Umbilical cord (tissue), 1 donor: ENCODE measurements at regions not wholly inside any gene's neighbourhood (a gene's known extent, or its start where the extent isn't known, plus 50 kb on each side); places are given as distances from the start of the nearest gene placed in this dataset.
"Not testable (repeated sequence)": the region's sequence is repeated elsewhere in the genome, so short reads cannot be mapped to it uniquely, and the experiment has no call there.

Source experiments
- DNase-seq: peaks from one replicate; pipeline ENCODE4 v3.0.0-alpha.2; 2015; ENCODE audit warnings: low spot score

GRCh38 chr3:197459571-197459970 is 96.2 kb downstream of the BDH1 start:
- DNase-seq, result not testable (repeated sequence)

DNA sequence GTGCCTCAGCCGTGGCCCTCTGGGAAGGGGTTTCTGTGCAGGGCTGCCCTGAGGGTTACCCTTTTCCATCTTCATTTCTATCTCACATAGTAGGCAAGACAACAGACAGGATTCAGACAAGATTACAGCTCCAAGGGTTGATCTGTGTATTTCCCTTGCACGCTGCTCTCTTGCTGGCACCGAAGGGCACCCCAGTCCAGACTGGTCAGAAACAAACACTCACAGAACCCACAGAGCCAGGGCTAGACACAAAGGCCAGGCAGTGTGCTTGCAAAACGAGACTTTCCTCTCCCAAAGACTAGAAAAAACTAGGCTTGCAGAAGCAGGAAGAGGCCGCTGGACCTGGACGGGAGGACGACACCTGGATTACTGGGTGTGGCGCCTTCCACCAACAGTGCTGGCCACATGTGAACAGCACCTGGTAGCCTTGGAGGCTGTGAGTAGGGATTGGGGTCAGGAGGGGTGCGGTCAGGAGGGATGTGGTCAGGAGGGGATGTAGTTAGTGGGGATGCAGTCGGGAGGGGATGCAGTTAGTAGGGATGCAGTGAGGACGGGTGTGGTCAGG is 96.8 kb downstream of the BDH1 start:
- no peak for DNase-seq

- no peak for DNase-seq
These were observed 97.5 kb downstream of the BDH1 start for GRCh38 chr3:197458179-197458707.

GRCh38 chr3:197456261-197457091 is 99.3 kb downstream of the BDH1 start:
- peak; percentile 91 for DNase-seq

- not testable (repeated sequence) for DNase-seq
These were observed 100.9 kb downstream of the BDH1 start for GRCh38 chr3:197454841-197455240.

GRCh38 chr3:197454014-197454413 is 101.8 kb downstream of the BDH1 start:
- DNase-seq, result no peak

- DNase-seq, result no peak
These were observed 105.0 kb downstream of the BDH1 start for GRCh38 chr3:197450810-197451209.

- no peak for DNase-seq
These were observed 105.5 kb downstream of the BDH1 start for GRCh38 chr3:197450308-197450707.

GRCh38 chr3:197449181-197449580 is 106.6 kb downstream of the BDH1 start:
- peak; percentile 44 for DNase-seq

GRCh38 chr3:197447781-197448180 is 108.0 kb downstream of the BDH1 start:
- not testable (repeated sequence) for DNase-seq

GRCh38 chr3:197447057-197447456 is 108.7 kb downstream of the BDH1 start:
- DNase-seq, result no peak

DNA sequence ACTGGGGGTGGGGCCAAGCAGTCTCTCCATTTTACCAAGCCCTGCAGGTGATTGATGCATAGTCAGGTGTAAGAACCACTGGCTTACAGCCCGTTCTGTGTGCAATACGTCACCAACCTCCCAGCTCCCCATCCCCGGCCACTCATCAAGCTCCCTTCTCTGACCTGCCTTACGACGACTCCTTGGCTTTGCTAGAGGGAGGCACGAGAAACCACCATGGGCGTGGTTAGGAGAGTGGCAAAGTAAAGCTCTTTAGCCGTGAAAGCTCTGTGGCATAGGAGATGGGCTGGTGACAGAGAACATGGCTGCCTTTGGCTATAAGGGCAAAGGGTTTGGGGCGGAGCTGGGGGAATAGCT is 109.1 kb downstream of the BDH1 start:
- no peak for DNase-seq

DNA sequence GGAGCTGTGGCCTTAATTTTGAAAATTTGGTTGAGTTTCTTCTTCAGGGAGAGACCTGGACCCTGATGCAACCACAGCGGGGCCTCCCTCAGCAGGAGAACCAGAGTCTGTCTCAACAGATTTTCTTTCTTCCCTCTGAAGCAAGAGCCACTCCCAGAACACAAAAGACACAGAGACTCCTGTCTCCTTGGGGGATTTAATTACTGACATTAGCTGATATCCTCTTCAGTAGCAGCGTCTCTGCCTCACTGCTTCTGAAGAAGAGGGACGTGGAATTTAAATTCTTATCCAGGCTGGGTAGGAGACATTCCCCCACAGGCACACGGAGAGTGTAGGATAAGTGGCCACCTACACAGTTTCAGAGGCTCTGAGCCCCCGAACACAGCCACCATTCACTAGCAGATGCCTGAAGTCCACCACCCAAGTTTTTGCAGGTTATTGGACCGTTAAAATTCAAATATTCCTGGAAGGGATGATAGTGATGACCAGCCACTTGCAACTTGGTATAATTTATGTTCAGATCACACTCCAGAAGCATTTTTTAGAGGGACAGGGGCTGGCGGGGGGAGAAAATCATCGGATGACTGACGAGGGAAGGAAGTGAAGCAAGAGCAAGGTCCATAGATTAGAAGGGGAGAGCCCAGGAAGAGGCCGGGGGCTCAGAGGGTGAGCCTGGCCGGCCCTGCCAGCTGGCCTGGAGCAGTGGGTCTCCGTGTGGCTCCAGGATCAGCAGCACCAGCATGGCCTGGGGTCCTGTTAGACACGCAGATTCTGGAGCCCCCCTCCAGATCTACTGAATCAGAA is 109.7 kb downstream of the BDH1 start:
- no peak for DNase-seq

GRCh38 chr3:197444793-197445379 is 110.9 kb downstream of the BDH1 start:
- DNase-seq, result no peak

GRCh38 chr3:197443506-197443905 is 112.3 kb downstream of the BDH1 start:
- DNase-seq, result no peak

- DNase-seq, result no peak
These were observed 115.0 kb downstream of the BDH1 start for GRCh38 chr3:197440717-197441303.

DNA sequence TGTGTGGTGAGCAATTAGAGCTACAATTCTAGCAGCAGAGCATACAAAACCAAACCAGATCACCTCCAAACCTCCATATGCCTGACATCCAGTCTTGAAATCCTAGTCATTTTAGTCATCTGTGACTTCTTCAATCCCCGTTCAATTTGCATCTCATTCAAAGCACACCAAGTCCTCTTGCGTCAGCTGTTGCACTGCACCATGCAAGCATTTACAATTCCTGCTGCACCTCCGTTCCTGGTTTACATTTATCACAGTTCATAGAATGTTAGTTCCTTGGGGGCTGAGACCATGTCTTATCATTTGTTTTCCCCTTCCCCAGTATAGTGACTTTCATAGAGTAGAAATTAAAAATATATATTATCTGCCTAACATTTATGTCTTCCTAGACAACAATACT is 116.9 kb downstream of the BDH1 start:
- no peak for DNase-seq

DNA sequence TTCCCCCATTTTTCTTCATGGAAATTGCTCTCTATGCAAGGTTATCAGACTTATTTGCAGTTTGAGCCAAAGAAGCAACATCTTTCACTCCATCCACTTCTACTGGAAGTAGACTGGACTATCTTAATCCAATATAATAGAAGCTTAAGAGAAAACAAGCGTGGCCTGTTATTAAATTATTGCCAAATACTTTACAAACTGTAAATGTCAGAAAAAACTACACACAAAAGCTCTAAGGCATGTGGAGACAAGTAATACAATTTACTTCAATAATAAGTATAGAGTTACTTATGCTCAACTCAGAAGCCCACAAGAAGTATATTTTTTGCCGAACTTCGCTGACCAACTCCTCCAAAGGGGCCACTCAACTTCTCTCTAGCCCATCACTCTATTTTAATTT is 120.3 kb downstream of the BDH1 start:
- DNase-seq, result no peak

DNA sequence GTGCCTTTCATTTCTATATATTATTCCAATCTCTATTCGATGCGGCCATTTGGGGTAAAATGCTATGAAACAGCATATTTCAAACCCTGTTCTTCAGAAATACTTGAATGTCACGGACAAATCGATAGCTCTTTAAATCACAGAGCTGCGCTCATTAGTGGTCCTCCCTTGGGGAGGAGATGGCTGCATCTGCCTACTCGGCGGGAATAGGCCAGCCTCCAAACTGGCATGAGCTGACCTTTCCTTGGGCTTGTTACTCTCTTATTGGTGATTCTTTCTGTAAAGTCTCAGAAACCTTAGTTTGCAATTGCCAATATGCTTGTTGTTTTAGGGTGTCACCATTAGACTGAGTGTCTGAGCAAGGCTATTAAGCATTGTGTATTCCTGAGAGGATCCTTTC is 120.9 kb downstream of the BDH1 start:
- no peak for DNase-seq

DNA sequence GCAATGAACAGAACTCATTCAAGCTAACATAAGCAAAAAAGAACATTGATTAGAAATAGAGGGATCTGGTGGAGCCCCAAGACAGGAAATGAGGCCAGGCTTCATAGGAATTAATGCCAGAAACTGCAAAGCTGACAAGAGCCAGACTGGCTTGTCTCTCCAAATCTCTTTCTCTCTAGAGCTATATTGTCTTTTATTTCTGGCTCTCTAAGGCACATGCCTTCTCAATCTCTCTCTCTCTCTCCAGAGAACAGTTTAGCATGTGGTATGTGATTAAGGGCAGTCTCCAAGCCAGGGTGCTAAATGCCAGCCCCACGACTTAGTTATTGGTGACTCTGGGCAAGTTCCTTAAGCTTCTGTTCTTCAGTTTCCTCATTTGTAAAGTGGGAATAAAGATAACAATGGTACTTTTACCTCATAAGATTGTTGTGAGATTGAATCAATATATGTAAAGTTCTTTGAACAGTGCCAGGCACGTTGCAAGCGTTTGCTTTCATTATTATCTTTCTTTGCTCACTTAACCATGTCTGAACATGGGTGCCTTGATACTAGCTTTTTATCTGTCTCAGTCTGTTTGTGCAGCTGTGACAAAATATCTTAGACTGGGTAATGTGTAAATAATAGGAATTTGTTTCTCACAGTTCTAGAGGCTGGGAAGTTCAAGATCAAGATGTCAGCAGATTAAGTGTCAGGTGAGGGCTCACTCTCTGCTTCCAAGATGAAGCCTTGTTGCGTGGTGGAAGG is 123.2 kb downstream of the BDH1 start:
- peak; percentile 79 for DNase-seq
